ENCODE measurements at regions not wholly inside any gene's neighbourhood (a gene's known extent, or its start where the extent isn't known, plus 50 kb on each side); places are given as distances from the start of the nearest gene placed in this dataset.

DNA sequence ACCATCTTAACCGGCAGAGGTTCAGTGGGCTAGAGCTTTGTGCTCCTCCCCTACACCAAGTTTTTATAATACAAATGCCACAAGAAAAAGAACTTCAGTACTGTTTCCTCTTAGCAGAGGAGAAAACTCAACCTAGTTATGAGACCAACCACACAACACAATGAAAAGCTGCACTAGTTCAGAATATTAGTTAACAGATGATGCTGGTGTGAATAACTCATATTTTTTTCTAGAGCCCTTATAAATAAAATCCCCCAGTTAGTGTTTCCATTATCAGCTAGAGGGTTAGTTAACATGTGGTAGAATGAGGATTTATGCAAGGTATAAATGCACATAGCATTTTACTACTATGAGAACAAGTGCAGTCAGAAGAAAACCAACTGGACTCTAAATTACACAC, 61.9 kb upstream of the AMN1 start:
- TF ChIP-seq, protein P1, sequence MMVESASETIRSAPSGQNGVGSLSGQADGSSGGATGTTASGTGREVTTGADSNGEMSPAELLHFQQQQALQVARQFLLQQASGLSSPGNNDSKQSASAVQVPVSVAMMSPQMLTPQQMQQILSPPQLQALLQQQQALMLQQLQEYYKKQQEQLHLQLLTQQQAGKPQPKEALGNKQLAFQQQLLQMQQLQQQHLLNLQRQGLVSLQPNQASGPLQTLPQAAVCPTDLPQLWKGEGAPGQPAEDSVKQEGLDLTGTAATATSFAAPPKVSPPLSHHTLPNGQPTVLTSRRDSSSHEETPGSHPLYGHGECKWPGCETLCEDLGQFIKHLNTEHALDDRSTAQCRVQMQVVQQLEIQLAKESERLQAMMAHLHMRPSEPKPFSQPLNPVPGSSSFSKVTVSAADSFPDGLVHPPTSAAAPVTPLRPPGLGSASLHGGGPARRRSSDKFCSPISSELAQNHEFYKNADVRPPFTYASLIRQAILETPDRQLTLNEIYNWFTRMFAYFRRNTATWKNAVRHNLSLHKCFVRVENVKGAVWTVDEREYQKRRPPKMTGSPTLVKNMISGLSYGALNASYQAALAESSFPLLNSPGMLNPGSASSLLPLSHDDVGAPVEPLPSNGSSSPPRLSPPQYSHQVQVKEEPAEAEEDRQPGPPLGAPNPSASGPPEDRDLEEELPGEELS (CRISPR knock-in tag; IDR thresholded peaks at IDR 0.05) = no peak
- TF ChIP-seq, protein P2, sequence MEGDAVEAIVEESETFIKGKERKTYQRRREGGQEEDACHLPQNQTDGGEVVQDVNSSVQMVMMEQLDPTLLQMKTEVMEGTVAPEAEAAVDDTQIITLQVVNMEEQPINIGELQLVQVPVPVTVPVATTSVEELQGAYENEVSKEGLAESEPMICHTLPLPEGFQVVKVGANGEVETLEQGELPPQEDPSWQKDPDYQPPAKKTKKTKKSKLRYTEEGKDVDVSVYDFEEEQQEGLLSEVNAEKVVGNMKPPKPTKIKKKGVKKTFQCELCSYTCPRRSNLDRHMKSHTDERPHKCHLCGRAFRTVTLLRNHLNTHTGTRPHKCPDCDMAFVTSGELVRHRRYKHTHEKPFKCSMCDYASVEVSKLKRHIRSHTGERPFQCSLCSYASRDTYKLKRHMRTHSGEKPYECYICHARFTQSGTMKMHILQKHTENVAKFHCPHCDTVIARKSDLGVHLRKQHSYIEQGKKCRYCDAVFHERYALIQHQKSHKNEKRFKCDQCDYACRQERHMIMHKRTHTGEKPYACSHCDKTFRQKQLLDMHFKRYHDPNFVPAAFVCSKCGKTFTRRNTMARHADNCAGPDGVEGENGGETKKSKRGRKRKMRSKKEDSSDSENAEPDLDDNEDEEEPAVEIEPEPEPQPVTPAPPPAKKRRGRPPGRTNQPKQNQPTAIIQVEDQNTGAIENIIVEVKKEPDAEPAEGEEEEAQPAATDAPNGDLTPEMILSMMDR (IDR thresholded peaks at IDR 0.05) = no peak
- TF ChIP-seq FOXP1 (CRISPR knock-in tag; IDR thresholded peaks at IDR 0.05; ENCODE audit: borderline replicate concordance) = no peak
- TF ChIP-seq, protein P3, sequence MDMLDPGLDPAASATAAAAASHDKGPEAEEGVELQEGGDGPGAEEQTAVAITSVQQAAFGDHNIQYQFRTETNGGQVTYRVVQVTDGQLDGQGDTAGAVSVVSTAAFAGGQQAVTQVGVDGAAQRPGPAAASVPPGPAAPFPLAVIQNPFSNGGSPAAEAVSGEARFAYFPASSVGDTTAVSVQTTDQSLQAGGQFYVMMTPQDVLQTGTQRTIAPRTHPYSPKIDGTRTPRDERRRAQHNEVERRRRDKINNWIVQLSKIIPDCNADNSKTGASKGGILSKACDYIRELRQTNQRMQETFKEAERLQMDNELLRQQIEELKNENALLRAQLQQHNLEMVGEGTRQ (CRISPR knock-in tag; IDR thresholded peaks at IDR 0.05) = no peak
- TF ChIP-seq, protein P4, sequence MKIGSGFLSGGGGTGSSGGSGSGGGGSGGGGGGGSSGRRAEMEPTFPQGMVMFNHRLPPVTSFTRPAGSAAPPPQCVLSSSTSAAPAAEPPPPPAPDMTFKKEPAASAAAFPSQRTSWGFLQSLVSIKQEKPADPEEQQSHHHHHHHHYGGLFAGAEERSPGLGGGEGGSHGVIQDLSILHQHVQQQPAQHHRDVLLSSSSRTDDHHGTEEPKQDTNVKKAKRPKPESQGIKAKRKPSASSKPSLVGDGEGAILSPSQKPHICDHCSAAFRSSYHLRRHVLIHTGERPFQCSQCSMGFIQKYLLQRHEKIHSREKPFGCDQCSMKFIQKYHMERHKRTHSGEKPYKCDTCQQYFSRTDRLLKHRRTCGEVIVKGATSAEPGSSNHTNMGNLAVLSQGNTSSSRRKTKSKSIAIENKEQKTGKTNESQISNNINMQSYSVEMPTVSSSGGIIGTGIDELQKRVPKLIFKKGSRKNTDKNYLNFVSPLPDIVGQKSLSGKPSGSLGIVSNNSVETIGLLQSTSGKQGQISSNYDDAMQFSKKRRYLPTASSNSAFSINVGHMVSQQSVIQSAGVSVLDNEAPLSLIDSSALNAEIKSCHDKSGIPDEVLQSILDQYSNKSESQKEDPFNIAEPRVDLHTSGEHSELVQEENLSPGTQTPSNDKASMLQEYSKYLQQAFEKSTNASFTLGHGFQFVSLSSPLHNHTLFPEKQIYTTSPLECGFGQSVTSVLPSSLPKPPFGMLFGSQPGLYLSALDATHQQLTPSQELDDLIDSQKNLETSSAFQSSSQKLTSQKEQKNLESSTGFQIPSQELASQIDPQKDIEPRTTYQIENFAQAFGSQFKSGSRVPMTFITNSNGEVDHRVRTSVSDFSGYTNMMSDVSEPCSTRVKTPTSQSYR (CRISPR knock-in tag; IDR thresholded peaks at IDR 0.05) = no peak
- no peak for TF ChIP-seq GABPB1 (CRISPR knock-in tag; IDR thresholded peaks at IDR 0.05)
- TF ChIP-seq TEAD4 (CRISPR knock-in tag; IDR thresholded peaks at IDR 0.05) = no peak
- TF ChIP-seq, protein P5, sequence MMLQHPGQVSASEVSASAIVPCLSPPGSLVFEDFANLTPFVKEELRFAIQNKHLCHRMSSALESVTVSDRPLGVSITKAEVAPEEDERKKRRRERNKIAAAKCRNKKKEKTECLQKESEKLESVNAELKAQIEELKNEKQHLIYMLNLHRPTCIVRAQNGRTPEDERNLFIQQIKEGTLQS (CRISPR knock-in tag; conservative IDR thresholded peaks at IDR 0.05) = no peak
- TF ChIP-seq, protein P6, sequence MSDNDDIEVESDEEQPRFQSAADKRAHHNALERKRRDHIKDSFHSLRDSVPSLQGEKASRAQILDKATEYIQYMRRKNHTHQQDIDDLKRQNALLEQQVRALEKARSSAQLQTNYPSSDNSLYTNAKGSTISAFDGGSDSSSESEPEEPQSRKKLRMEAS (CRISPR knock-in tag; IDR thresholded peaks at IDR 0.05) = no peak
- TF ChIP-seq, protein P7, sequence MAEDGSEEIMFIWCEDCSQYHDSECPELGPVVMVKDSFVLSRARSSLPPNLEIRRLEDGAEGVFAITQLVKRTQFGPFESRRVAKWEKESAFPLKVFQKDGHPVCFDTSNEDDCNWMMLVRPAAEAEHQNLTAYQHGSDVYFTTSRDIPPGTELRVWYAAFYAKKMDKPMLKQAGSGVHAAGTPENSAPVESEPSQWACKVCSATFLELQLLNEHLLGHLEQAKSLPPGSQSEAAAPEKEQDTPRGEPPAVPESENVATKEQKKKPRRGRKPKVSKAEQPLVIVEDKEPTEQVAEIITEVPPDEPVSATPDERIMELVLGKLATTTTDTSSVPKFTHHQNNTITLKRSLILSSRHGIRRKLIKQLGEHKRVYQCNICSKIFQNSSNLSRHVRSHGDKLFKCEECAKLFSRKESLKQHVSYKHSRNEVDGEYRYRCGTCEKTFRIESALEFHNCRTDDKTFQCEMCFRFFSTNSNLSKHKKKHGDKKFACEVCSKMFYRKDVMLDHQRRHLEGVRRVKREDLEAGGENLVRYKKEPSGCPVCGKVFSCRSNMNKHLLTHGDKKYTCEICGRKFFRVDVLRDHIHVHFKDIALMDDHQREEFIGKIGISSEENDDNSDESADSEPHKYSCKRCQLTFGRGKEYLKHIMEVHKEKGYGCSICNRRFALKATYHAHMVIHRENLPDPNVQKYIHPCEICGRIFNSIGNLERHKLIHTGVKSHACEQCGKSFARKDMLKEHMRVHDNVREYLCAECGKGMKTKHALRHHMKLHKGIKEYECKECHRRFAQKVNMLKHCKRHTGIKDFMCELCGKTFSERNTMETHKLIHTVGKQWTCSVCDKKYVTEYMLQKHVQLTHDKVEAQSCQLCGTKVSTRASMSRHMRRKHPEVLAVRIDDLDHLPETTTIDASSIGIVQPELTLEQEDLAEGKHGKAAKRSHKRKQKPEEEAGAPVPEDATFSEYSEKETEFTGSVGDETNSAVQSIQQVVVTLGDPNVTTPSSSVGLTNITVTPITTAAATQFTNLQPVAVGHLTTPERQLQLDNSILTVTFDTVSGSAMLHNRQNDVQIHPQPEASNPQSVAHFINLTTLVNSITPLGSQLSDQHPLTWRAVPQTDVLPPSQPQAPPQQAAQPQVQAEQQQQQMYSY (CRISPR knock-in tag; IDR thresholded peaks at IDR 0.05) = no peak
- TF ChIP-seq, protein P8, sequence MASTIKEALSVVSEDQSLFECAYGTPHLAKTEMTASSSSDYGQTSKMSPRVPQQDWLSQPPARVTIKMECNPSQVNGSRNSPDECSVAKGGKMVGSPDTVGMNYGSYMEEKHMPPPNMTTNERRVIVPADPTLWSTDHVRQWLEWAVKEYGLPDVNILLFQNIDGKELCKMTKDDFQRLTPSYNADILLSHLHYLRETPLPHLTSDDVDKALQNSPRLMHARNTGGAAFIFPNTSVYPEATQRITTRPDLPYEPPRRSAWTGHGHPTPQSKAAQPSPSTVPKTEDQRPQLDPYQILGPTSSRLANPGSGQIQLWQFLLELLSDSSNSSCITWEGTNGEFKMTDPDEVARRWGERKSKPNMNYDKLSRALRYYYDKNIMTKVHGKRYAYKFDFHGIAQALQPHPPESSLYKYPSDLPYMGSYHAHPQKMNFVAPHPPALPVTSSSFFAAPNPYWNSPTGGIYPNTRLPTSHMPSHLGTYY (CRISPR knock-in tag; IDR thresholded peaks at IDR 0.05) = no peak
- TF ChIP-seq ZBTB21 (CRISPR knock-in tag; IDR thresholded peaks at IDR 0.05; ENCODE audit: borderline replicate concordance) = no peak

Measured in WTC11 (cell line).